ENCODE measurements at regions not wholly inside any gene's neighbourhood (a gene's known extent, or its start where the extent isn't known, plus 50 kb on each side); places are given as distances from the start of the nearest gene placed in this dataset.
"Not testable (repeated sequence)": the region's sequence is repeated elsewhere in the genome, so short reads cannot be mapped to it uniquely, and the experiment has no call there.

GRCh38 chr3:82378392-82378791 is 616.9 kb upstream of the GBE1 start:
- no peak for DNase-seq

- DNase-seq = no peak
Measured at GRCh38 chr3:82376883-82377282, 615.4 kb upstream of the GBE1 start.

GRCh38 chr3:82373833-82374232 is 612.4 kb upstream of the GBE1 start:
- DNase-seq = not testable (repeated sequence)

GRCh38 chr3:82364827-82365226 is 603.4 kb upstream of the GBE1 start:
- no peak for DNase-seq

- no peak for DNase-seq
Measured at GRCh38 chr3:82363131-82363530, 601.7 kb upstream of the GBE1 start.

GRCh38 chr3:82355228-82355627 is 593.8 kb upstream of the GBE1 start:
- DNase-seq = no peak

GRCh38 chr3:82354228-82354627 is 592.8 kb upstream of the GBE1 start:
- DNase-seq = no peak

- DNase-seq = no peak
Measured at GRCh38 chr3:82353306-82354171, 592.1 kb upstream of the GBE1 start.

GRCh38 chr3:82347585-82347984 is 586.1 kb upstream of the GBE1 start:
- DNase-seq = no peak

GRCh38 chr3:82342521-82342920 is 581.1 kb upstream of the GBE1 start:
- DNase-seq = no peak

GRCh38 chr3:82329300-82329699 is 567.9 kb upstream of the GBE1 start:
- DNase-seq = no peak

GRCh38 chr3:82311901-82312300 is 550.5 kb upstream of the GBE1 start:
- DNase-seq = no peak

GRCh38 chr3:82308755-82309154 is 547.3 kb upstream of the GBE1 start:
- DNase-seq = no peak

GRCh38 chr3:82306189-82306588 is 544.7 kb upstream of the GBE1 start:
- DNase-seq = no peak

- no peak for DNase-seq
Measured at GRCh38 chr3:82294609-82295008, 533.2 kb upstream of the GBE1 start.

- no peak for DNase-seq
Measured at GRCh38 chr3:82293867-82294266, 532.4 kb upstream of the GBE1 start.

GRCh38 chr3:82293435-82293834 is 532.0 kb upstream of the GBE1 start:
- no peak for DNase-seq

GRCh38 chr3:82287562-82287961 is 526.1 kb upstream of the GBE1 start:
- DNase-seq = no peak

GRCh38 chr3:82281205-82281604 is 519.8 kb upstream of the GBE1 start:
- DNase-seq = no peak

GRCh38 chr3:82276992-82277391 is 515.5 kb upstream of the GBE1 start:
- no peak for DNase-seq

- no peak for DNase-seq
Measured at GRCh38 chr3:82274897-82275296, 513.5 kb upstream of the GBE1 start.

GRCh38 chr3:82265747-82266146 is 504.3 kb upstream of the GBE1 start:
- no peak for DNase-seq

- DNase-seq = no peak
Measured at GRCh38 chr3:82262193-82262592, 500.7 kb upstream of the GBE1 start.

GRCh38 chr3:82261637-82262036 is 500.2 kb upstream of the GBE1 start:
- no peak for DNase-seq

- no peak for DNase-seq
Measured at GRCh38 chr3:82261013-82261412, 499.6 kb upstream of the GBE1 start.
